ENCODE measurements at regions not wholly inside any gene's neighbourhood (a gene's known extent, or its start where the extent isn't known, plus 50 kb on each side); places are given as distances from the start of the nearest gene placed in this dataset.

DNA sequence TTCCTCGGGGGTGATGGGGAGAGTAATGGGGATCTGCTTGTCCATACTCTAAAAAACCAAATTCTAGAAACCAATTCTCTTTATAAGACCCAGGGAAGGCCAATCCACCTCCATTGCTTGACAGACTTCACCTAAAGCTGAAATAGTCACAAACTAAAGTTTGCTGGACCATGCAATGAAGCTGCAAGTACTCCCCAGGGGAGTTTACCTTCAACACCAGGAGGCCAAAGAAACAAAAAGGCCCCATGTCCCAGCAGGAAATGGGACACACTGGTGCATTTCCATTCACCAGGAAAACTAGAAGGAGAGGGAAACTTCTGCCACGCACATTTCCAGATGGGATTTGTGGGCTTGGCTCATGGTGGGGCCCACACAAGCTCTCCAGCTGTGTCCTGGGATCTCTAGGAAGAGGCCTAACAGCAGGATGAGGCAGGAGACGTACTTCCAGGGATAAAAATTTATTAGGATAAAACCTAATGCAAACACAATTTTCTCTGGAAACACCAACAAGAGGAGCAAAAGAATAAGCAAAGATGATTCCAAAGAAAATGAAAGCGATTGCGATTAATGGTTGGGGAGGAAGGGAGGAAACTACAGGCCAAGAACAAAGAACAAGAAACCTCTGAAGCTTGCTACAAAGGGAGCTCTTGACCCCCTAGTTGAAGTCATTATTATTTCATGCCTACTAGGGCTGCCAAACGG is 238.0 kb upstream of the LRTM1 start:
- TF ChIP-seq POLR2AphosphoS5 (IDR thresholded peaks at IDR 0.05; ENCODE audit: low read depth, low read length) = no peak
- TF ChIP-seq, protein P1, sequence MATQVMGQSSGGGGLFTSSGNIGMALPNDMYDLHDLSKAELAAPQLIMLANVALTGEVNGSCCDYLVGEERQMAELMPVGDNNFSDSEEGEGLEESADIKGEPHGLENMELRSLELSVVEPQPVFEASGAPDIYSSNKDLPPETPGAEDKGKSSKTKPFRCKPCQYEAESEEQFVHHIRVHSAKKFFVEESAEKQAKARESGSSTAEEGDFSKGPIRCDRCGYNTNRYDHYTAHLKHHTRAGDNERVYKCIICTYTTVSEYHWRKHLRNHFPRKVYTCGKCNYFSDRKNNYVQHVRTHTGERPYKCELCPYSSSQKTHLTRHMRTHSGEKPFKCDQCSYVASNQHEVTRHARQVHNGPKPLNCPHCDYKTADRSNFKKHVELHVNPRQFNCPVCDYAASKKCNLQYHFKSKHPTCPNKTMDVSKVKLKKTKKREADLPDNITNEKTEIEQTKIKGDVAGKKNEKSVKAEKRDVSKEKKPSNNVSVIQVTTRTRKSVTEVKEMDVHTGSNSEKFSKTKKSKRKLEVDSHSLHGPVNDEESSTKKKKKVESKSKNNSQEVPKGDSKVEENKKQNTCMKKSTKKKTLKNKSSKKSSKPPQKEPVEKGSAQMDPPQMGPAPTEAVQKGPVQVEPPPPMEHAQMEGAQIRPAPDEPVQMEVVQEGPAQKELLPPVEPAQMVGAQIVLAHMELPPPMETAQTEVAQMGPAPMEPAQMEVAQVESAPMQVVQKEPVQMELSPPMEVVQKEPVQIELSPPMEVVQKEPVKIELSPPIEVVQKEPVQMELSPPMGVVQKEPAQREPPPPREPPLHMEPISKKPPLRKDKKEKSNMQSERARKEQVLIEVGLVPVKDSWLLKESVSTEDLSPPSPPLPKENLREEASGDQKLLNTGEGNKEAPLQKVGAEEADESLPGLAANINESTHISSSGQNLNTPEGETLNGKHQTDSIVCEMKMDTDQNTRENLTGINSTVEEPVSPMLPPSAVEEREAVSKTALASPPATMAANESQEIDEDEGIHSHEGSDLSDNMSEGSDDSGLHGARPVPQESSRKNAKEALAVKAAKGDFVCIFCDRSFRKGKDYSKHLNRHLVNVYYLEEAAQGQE (IDR thresholded peaks at IDR 0.05; ENCODE audit: insufficient read depth in 1 of 2, low read depth in 2 of 2, low read length in 2 of 2) = no peak
- no peak for TF ChIP-seq TAF1 (IDR thresholded peaks at IDR 0.05; ENCODE audit: borderline replicate concordance, insufficient read depth, low read length)
